GM21528 (cell line): ENCODE measurements at regions not wholly inside any gene's neighbourhood (a gene's known extent, or its start where the extent isn't known, plus 50 kb on each side); places are given as distances from the start of the nearest gene placed in this dataset.
"Not testable (repeated sequence)": the region's sequence is repeated elsewhere in the genome, so short reads cannot be mapped to it uniquely, and the experiment has no call there.

Experiments used
- ATAC-seq: cut with Tn5 transposase; IDR thresholded peaks from one replicate; pipeline ENCODE4 v1.9.1; 2021; ENCODE audit warnings: mild to moderate bottlenecking, moderate library complexity; ENCODE audit not compliant: unreplicated experiment, low FRiP score

- no peak for ATAC-seq
Observed at GRCh38 chr18:3328532-3328931, 66.6 kb downstream of the MYL12B start.

- no peak for ATAC-seq
Observed at GRCh38 chr18:3329471-3329870, 67.5 kb downstream of the MYL12B start.

GRCh38 chr18:3329872-3330271 lies 67.9 kb downstream of the MYL12B start:
- no peak for ATAC-seq

- ATAC-seq = no peak
Observed at GRCh38 chr18:3330622-3331021, 68.7 kb downstream of the MYL12B start.

- no peak for ATAC-seq
Observed at GRCh38 chr18:3332376-3332775, 70.4 kb downstream of the MYL12B start.

- ATAC-seq = no peak
Observed at GRCh38 chr18:3333056-3333720, 71.3 kb downstream of the MYL12B start.

- no peak for ATAC-seq
Observed at GRCh38 chr18:3333721-3334386, 71.9 kb downstream of the MYL12B start.

- no peak for ATAC-seq
Observed at GRCh38 chr18:3340015-3340681, 78.2 kb downstream of the MYL12B start.

- no peak for ATAC-seq
Observed at GRCh38 chr18:3340682-3341097, 78.8 kb downstream of the MYL12B start.

GRCh38 chr18:3342628-3343027 lies 80.7 kb downstream of the MYL12B start:
- no peak for ATAC-seq

- ATAC-seq = no peak
Observed at GRCh38 chr18:3345452-3345851, 83.5 kb downstream of the MYL12B start.

- no peak for ATAC-seq
Observed at GRCh38 chr18:3345885-3346284, 84.0 kb downstream of the MYL12B start.

GRCh38 chr18:3346487-3346886 lies 84.6 kb downstream of the MYL12B start:
- ATAC-seq = no peak

GRCh38 chr18:3347286-3347803 lies 85.4 kb downstream of the MYL12B start:
- no peak for ATAC-seq

GRCh38 chr18:3348176-3348575 lies 86.2 kb downstream of the MYL12B start:
- ATAC-seq = no peak

GRCh38 chr18:3349046-3349841 lies 87.3 kb downstream of the MYL12B start:
- not testable (repeated sequence) for ATAC-seq

- no peak for ATAC-seq
Observed at GRCh38 chr18:3350021-3350420, 88.1 kb downstream of the MYL12B start.

GRCh38 chr18:3350566-3351527 lies 88.9 kb downstream of the MYL12B start:
- ATAC-seq = no peak

GRCh38 chr18:3354506-3354905 lies 92.6 kb downstream of the MYL12B start:
- no peak for ATAC-seq

- no peak for ATAC-seq
Observed at GRCh38 chr18:3356614-3357013, 93.4 kb upstream of the TGIF1 start.
